ENCODE measurements at regions not wholly inside any gene's neighbourhood (a gene's known extent, or its start where the extent isn't known, plus 50 kb on each side); places are given as distances from the start of the nearest gene placed in this dataset.
"Not testable (repeated sequence)": the region's sequence is repeated elsewhere in the genome, so short reads cannot be mapped to it uniquely, and the experiment has no call there.

GRCh38 chr6:81561071-81561564 lies 191.4 kb downstream of the TENT5A start:
- no peak for DNase-seq

- DNase-seq: no peak
These were observed 194.7 kb downstream of the TENT5A start for GRCh38 chr6:81557811-81558210.

DNA sequence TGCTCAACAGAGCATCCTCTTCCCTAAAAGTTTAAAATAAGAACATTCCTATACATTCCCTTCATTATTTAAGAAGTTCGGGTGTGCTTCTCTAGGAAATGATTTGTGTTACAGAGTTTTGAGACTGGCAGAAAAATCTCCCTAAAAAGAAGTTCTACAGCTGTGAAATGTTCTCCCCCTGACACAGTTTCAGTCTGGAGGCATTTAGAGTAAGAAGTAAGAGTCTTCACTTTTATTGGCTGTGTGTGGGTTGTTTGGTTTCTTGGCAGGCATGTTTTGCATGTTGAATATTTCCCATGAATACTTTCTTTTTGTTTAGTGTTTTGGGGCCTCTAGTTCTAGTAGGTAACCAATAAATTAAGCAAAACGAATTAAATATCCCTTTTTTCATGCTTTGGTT lies 195.9 kb downstream of the TENT5A start:
- DNase-seq: no peak

GRCh38 chr6:81553216-81553615 lies 199.3 kb downstream of the TENT5A start:
- no peak for DNase-seq

GRCh38 chr6:81552644-81553043 lies 199.8 kb downstream of the TENT5A start:
- no peak for DNase-seq

- no peak for DNase-seq
These were observed 205.3 kb downstream of the TENT5A start for GRCh38 chr6:81547149-81547548.

DNA sequence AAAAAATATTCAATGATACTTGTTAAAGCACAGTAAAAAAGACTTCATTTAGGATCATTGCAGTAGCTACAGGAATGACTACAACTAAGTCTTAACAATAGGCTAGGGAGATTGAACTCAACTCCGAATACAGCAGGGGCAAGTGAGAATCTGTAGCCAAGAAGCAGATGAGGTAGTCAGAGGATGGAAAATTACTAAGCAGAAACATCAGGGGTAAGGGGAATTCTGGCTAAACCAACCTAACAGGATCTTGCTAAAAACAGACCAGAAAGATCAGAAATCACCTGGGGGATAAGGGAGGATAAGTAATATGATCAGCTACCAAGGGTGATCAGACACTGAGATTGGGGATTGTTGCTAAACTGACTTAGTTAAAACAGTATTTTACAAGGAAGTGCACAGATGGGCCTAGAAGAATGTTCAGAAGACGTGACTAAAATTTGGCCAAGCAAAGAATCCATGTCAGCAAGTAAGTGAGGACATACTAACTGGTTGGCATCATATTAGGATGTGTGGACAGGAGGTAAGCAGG lies 217.5 kb downstream of the TENT5A start:
- DNase-seq: peak; percentile 54

DNA sequence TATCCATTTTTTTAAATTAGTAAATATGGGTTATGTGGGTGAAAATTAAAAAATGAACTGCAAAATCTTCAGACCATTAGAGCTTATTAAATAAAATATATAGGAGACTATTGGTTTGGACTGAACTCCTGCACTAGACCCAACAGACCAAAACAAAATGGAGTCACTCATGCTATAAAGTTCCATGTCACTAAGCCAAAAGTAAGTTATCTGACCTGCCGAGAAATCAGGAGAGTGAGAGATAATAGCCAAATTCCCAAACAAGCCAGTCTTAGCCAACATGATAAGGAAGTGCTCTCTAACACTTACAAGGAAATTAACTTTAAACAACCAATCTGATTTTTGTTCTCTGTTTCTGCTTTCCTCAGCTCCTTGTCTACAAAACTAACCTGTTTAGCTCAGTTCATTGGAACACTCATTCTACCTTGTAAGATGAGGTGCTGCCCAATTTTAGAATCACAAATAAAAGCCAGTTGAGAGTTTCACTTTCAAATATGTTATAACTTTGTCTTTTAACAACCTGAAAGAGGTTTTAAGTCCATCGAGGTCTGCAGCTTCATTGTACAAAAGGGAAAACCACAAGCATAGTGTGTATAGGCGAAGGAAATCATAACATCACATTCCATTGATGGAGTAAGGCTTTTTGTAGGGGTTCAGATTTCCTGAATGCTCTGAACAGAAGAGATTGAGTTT lies 220.5 kb downstream of the TENT5A start:
- DNase-seq: no peak

- no peak for DNase-seq
These were observed 235.0 kb downstream of the TENT5A start for GRCh38 chr6:81517455-81517854.

DNA sequence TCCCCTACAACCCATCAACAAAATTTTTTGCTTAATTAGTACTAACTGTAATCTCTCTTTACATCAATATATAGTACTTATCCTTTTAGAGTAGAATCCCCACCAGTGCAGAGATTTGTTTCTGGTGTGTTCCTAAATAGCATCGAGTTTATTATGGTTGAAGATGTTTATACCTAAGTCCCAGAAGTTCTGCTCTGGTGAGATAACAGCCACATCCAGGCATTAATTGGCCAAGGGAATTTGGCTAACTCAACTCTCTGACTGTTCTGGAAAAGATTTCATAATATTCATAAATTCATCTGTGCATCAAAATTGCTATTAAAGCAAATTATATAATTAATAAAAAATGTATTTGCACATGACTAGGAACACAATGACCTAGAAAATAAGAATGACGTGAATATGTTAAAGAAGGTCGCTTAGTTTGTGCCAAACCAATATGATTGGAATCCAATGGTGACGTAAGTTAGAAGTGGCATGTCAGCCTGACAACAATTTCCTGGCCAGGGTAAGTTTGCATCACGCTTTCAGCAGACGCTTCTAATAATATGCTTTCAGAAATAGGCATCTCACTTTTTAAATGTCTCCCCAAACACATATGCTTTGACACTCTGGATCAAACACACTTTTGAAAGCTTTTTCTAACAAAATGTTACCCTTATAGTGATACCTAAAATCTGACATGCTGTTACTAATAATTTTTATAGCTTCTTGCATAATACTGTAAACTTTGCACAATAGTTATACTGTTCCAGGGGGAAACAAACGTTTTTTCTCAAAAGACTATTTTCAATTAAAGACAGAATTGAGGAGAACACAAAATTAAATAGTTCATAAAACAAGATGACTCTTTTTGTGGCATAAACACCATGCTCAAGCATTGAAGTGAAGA lies 236.7 kb downstream of the TENT5A start:
- no peak for DNase-seq

- not testable (repeated sequence) for DNase-seq
These were observed 238.3 kb downstream of the TENT5A start for GRCh38 chr6:81514195-81514594.

DNA sequence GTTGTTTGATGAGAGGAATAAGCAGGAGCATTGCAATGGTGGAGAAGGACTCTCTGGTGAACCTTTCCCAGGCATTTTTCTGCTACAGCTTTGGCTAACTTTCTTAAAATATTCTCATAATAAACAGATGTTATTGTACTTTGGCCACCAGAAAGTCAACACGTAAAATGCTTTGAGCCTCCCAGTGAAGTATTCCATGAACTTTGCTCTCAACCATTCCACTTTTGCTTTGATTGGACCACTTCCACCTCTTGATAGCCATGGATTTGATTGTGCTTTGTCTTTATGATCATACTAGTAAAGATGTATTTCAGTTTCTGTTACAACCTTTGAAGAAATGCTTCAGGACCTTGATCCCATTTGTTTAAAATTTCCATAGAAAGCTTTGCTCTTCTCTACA lies 241.1 kb downstream of the TENT5A start:
- DNase-seq: no peak

DNA sequence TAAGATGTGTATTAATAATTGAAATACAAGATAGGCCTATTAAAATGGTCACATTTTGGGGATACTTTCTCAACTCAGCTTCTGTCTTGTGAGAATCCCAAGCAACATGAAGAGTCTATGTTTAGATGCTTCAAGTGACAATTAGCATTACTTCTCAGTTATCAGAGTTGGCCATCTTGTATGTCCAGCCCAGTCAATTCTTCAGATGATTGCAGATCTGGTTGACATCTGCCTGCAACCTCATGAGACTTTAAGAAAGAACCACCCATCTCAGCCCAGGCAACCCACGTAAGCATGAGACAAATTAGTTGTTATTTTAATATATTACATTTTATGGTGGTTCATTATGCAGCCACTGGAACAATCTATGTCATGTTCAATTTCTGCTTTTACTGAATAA lies 256.5 kb downstream of the TENT5A start:
- DNase-seq: no peak

DNA sequence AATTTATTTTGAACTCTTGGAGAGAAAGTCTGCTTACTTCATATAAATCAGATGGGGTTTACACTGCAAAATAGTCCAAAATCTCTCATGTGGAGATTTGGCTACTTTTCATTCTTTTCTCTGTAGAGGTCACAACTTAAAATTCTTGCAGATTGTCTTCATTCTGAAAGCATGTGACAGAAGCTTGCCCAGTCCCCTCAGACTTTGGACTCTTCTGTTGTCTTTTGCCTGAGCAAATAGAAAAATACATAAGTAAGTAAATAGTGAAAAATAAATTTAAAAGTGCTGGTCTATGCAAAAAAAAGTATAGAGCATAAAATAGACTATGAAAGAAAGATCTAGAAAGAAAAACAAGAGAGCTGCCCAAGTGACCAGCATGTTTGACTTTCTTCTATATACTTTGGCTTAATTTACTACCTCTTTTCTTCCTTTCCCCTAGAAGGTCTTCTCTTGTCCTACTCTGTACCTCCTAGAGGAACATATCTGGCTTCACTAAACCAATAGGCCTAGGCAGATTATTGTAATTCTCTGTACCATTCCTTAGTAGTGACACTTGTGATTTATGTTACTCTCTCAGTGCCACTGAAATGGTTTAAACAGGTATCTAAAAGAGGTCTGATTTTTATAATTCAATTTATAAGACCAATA lies 260.9 kb downstream of the TENT5A start:
- no peak for DNase-seq

DNA sequence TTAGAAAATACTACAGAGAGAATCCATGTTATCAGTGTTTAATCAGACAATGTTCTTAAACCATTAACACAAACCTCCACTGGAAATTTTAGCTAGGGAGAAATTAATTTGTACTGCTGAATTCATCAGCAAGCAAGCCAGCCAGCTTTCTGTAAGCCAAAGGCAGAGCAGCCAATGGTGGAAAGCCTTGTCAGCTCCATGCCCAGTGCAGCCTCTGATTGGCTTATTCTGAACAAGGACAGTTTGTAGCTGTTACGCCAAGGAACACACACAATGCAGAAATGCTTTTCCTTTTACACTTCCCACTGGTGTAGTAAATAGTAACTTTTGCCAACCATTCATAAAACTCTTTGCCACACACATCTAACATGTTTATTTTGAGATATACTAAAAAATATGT lies 265.0 kb downstream of the TENT5A start:
- peak; percentile 2 for DNase-seq

GRCh38 chr6:81486234-81486633 lies 266.2 kb downstream of the TENT5A start:
- DNase-seq: no peak

DNA sequence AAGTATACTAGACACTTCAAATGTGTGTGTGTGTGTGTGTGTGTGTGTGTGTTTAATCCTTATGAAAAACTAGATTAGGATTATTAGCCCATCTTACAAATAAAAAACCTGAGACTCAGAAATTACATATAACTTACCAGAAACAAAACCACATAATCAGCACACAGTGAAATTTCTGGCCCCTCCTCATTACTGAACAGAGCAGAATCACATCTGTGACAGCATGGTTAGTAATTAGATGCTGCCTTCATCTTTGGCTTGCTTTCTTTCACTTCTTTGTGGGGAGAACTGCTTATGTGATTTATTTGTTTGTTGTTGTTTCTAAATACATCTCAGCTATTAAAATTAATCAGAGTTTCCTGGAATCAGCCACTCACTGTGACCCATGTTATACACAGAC lies 267.1 kb downstream of the TENT5A start:
- peak; percentile 26 for DNase-seq

DNA sequence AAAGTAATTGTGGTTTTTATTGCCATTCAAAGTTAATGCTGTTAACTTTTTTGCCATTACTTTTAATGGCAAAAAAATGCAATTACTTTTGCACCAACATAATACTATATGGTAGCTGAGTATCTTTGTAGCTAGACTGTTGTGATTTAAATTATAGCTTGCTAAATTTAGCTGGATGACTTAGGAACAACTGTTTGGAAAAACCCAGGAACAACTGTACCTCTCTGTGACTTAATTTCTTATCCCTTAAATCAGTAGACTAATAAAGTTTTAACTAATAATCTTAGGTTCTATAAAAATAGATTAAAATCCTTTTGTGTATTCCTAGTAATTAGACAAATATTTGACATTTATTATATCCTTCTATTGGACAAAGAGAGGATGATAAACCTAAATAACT lies 268.2 kb downstream of the TENT5A start:
- DNase-seq: no peak

DNA sequence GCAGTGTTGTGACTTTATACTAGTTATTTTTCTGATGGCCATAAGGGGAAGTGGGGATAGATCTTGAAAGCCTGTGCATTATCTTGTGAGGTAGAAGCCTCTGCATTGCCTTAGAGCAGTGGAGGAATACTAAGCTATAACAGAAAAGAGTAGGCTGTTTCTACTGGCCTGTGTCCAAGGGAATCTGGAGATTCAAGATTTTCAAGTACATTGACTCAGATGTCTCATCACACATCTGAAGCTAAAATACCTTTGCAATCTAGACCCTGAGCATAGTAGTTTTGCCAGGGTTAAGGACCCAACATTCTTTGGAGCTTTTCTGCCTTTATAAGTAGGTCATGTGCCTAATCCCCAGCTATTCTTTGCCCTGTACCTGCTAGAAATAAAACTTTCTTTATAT lies 272.3 kb downstream of the TENT5A start:
- DNase-seq: no peak

- DNase-seq: no peak
These were observed 275.6 kb downstream of the TENT5A start for GRCh38 chr6:81476881-81477280.

GRCh38 chr6:81475646-81476045 lies 276.8 kb downstream of the TENT5A start:
- no peak for DNase-seq

DNA sequence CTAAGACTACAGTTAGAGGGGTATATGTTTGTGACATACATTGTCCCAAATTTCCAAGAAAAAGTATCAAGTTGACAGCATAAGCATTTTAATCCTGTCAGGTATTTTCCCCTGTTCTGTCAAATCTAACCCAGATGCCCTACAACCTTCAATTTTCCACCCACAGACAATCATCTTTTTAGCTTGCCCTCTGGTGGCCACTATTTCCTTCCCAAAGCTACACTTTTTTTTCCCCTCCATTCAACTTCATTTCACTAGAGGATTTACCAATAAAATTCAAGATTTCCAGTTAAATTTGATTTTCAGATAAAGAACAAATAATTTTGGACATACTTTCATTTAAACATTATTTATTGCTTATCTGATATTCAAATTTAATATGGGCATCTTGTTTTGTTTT lies 286.6 kb downstream of the TENT5A start:
- DNase-seq: peak; percentile 28

- no peak for DNase-seq
These were observed 296.1 kb downstream of the TENT5A start for GRCh38 chr6:81456416-81456815.

Data from NCI-H82 (cell line).